HG02763 (cell line): ENCODE measurements at regions not wholly inside any gene's neighbourhood (a gene's known extent, or its start where the extent isn't known, plus 50 kb on each side); places are given as distances from the start of the nearest gene placed in this dataset.
"Not testable (repeated sequence)": the region's sequence is repeated elsewhere in the genome, so short reads cannot be mapped to it uniquely, and the experiment has no call there.

Source experiments
- ATAC-seq: cut with Tn5 transposase; IDR thresholded peaks from one replicate; pipeline ENCODE4 v1.9.1; 2021; ENCODE audit warnings: mild to moderate bottlenecking, moderate library complexity; ENCODE audit not compliant: unreplicated experiment

DNA sequence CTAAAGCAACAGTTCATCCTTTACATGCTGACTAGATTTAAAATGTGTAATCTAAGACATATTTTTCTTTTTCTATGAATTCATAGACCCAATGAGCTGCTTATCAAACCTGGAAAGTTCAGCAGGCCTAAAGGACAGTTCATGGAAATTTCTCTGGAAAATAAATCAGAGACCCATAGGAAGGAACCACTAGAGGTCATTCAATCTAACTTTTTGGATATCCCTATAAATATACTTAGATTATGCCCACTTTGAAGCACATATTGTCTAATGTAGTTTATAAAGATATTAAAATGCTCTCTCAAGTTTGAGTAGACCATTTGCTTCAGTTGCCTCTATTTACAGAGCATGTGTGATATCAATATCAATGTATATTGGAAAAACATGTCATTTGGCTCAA lies 473.0 kb downstream of the FAT4 start:
- ATAC-seq: no peak

DNA sequence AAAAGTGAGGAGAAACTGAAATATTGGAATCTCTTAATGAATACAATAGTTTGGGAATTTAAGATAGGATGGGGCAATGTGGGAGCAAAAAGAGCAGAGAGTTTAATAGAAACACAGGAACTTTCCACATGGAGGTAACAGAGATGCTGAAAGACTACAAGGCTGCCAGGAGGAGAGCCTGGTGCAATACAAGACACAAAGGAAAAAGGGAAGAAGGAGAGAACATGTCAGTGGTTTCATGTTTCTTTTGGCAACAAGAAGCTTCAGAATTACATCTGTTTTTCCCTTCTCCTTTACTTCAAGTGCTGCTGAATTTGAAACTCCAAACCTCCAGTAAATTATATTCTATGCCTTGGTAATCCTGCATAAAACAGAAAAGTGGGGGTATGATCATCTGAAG lies 474.3 kb downstream of the FAT4 start:
- no peak for ATAC-seq

DNA sequence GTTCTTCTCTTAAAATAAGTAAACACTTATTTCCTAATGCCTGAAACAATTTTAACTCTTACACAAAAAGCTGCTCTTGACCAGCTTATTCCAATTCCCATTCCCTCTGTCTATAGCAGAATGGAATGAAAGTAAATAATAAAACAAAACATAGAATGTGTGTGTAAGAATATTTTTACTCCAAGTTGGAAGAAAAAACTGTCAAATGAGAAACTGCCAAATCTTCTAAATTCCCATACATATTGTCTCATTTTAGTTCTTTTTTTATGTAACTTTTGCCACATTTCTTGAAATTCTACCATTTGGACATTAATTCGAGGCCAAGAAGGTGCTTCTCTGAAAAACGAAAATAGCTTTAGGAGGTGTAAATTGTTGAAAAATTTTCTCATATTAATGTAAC lies 477.1 kb downstream of the FAT4 start:
- no peak for ATAC-seq

DNA sequence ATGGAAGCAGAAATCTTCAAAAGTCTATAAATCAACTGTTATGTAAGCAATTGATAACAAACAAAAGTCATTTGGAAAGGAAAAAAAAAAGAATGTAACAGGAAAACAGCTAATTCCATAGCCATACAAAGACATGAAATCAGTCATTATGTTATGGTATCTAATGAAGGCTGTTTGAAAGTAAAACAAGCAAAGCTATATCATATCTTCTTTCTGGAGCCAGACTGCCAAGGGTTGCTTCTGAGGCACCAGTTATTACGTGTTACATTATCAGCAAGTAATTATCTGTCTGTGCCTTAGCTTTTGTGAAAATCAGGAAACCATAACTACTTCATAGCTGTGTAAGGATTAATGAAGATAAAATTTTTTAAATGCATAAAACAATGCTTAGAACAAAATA lies 480.2 kb downstream of the FAT4 start:
- no peak for ATAC-seq

DNA sequence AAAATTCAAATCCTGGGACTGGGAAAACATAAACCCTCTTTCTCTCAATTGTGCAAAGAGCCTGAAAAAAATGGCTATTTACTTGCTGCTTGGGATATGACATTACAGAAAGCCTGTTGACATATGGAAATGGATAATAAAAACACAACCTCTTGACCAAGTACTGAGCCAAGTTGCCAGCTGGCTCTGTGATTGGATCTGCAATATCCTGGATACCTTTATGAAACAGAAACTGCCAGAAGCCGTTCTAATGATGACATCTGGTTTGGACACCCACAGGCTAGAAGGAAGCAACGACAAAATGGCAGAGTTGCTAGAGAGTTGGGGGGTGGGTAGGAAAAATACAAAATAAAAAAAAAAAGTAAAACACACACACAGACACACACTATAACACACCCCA lies 481.4 kb downstream of the FAT4 start:
- no peak for ATAC-seq

DNA sequence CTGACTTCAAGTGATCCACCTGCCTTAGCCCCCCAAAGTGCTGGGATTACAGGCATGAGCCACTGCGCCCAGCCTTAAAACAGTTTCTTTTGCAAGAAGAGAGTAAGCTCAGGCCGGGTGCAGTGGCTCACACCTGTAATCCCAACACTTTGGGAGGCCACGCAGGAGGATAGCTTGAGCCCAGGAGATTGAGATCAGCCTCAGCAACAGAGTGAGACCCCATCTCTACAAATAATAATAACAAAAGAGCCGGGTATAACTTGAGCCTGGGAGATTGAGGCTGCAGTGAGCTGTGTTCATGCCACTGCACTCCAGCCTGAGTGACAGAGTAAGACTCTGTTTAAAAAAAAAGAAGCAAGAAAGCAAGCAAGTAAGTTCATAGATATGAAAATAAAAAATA lies 482.9 kb downstream of the FAT4 start:
- ATAC-seq: not testable (repeated sequence)

DNA sequence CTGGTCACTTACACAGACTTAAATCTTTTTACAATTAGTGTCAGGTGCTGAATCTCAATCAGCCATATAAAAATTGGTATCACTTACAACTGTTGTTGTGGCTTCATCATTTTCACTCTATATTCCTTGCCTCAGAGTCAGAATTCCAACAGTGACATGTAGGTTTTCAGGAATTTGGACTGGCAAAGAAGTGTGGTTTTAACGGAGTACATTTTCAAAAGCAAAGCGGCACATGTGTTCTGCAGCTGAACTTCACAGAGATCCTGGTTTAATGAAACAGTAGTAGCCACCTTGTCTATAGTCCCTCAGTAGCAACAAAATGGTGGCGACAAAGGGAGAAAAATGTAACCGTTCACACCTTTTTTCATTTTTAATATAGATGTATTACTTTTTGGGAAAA lies 486.6 kb downstream of the FAT4 start:
- ATAC-seq: no peak

DNA sequence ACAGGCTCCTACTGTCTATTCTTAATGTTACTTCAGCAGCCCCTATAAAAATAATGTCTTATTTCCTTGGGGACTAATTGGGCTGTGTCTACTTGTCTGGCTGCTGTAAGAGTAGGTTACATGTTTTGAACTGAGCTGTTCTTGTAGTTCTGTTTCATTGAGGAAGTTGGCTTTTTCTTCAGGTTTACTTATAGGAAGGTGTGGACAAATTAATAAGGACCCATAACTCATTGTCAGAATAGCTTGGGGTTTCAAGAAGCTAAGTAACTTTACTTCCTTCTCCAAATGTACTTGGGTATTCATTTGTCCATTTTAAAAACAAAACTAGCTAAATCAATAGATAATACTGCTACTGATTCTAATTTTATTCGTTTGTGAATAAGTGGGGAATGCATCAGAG lies 487.2 kb downstream of the FAT4 start:
- no peak for ATAC-seq

DNA sequence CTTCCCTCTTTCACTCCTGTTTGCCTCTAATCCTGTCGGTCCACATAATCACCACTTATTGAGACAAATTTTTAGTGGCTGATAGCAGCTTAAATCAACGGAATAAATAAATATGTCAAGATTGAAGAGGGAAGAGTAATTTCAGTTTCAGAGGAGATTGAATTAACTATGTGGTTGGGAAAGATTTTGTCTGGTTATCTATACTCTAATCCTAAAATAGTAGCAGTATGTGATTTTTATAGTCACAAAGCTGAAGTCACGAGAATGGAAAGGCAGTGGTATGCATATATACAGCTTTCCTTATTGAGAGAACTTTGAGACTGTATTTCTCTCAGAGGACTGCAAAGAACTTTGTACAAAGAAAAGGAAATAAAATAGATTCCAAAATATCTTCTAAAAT lies 493.3 kb downstream of the FAT4 start:
- ATAC-seq: no peak

DNA sequence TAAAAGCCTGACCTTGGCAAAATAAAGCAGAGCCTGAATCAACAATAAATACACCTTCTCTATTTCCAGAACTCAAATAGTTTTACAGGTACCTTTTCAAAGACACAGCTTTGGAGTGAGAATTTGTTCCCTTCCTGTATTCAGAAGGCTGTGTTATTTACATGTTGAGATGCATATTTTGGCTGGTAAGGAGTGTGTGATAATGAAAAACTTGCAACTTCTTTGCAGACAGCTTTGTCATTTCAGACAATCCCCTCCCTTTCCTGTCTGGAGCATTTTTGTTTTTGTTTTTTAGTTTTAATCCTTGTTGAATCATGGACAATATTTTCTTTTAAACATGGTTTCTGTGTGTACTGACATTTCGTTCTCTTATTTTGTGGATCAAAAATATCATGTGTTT lies 493.8 kb downstream of the FAT4 start:
- ATAC-seq: no peak

DNA sequence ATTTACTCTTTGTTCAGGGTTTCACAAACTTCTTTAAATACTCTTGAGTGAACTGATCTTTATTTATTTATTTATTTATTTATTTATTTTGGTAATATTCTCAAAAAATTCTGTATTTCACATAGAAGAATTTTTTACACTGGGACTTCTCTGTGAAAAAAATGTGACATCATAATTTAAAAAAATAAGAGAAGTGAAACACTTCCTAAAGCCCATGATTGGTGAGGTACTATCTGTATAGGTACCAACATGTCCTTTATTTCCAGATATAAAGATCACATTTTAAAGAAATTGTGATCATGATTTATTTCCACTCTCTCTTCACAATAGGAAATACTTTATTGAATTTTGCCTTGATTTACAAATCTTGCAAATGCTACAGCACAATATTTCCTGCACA lies 497.1 kb downstream of the FAT4 start:
- no peak for ATAC-seq

DNA sequence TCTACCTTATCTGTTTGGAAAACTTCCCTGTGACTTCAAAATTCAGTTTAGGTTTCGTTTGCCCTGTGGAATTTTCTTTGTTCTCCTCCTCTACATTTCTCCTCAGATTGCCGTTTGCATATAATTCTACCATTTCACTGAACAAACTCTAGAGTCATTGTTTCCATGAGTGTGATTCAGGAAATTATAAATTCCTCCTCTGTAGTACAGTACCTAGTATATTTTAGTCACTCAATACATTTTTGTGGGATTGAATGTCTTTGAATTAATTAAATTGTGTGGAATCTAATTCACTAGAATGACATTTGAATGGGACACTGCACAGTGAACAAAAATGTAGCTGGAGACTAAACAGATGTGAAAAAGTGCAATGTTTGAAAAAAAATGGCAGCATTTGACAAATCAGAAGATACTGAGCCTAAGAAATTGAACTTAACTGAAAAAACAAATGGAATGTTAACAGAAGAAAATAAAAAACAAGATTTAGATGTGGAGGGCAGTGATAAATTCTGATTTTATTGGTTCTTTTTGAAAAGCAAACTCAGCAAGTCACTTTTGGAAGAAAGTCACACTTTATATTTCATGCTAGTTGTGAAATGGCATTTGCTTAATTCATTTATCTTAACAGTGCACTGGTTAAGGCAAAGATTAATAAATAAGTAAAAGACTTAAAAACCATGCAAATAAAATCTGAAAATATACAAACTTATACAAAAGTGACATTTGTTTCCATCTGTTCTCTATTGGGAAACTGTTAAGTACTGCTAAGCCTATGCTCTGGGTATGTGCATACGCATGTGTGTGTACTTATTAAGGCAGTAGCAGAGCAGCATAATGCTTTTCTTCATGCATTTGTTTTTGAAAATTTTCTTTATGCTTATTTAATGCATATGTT lies 512.3 kb downstream of the FAT4 start:
- ATAC-seq: no peak

DNA sequence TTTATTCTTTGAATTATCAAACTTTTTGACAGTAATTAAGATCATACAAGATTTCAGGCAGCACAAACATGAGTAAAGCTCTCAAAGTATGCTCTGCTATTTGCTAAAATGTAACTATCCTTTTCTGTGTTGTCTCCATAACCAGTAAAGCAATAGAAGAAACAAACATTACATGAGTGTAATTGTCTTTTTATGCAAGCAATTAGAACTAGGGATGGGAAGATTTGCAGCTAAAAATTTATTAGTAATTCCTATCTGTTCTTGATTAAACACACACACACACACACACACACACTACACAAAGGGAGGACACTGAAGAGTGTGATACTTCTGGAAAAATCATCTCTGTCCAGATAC lies 512.9 kb downstream of the FAT4 start:
- ATAC-seq: no peak

DNA sequence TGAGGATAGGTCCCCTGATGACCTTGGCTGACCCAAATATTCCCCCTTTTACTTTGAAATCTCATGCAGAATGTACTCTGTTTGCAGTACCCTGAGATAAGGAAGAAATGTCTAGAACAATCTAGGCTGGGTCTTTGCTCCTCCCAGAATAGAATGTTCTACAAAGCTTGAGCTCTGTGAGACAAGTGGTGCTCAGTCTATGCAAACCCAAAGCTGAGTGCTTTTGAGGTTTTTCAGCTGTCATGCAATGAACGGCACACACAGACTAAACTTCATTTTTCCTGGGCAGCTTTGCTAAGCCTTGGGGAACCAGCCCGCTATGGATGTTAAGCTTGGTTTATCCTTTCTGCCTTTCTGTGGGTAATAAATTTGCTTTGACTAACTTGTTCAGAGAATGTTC lies 513.6 kb downstream of the FAT4 start:
- no peak for ATAC-seq

DNA sequence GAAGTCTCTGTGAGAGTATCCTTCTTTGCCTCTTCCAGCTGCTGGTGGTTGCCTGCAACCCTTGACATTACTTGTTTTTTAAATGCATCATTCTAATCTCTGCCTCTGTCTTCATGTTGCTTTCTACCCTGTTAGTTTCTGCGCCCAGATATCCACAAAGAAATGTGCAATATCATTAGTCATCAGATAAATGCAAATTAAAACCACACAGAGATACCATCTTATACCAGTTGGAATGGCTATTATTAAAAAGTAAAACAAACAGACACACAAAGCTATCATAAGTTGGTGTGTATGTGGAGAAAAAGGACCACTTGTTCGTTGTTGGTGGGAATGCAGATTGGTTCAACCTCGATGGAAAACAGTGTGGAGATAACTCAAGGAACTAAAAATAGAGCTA lies 517.4 kb downstream of the FAT4 start:
- ATAC-seq: no peak

DNA sequence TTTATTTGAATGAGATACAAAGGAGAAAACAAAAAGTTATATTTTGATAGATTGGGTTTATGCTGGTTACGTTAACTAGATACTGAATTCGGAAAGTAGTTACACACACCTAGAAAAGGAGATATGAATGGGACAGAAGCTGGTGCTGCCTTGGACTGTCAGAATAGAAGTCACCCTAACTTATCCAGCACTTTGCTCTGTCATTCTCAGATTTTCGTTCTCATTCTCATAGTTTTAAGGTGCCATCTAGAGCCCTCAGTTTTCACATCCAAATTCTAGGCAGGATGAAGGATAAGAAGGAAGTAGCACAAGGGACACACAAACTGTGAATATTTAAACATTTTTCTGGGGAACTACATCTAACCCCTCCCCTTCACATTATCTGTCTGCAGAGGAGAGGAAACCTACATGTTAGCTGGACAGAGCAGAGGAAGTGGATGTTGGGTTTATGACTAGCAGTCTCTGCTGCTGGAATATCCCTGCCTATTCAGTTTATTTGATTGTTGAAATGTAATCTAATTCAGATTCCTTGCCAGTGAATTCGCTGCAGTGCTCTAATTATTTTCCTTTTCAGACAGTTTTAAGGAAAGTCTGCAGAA lies 521.9 kb downstream of the FAT4 start:
- no peak for ATAC-seq

DNA sequence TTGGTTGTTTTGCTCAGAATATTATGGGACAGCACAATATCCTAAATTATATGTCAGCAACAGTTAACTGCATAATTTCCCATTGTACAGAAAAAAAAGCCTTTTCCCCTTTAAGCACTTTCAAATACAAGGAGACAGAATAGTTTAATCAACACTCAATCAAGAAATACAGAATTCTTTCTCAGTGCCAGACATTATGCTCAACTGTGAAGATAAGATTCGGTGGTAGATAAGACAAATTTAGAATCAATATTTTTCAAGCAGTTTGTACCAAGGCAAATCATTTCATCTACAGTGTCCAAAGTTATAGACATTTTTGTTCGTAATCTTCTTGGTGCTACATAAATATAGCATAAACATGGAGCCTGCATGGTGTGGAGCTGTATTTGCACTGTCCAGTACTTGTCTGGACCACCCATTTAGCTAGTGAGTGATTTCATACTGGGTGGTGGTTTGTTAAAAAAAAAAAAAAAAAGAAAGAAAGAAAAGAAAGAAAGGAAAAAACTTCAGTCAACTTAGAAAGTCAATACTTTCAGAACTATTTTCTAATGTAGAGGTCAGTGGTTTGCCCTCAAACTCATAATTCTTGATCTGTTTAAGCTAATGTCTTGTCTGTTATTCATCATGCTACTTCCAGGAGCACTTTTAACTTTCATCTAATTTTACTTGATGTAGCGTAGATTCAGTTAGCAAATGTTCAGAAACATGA lies 522.9 kb downstream of the FAT4 start:
- ATAC-seq: no peak

DNA sequence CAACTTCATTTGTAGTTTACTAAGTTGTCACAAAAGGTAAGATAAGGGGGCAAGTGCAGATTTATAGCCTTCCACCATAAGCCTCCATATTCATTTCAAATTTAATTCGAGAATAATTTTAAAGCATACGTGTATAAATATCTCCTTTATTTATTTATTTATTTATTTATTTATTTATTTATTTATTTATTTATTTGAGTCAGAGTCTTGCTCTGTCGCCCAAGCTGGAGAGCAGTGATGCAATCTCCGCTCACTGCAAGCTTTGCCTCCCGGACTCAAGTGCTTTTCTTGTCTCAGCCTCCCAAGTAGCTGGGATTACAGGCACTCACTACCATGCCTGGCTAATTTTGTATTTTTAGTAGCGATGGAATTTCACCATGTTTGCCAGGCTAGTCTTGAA lies 523.4 kb downstream of the FAT4 start:
- no peak for ATAC-seq

DNA sequence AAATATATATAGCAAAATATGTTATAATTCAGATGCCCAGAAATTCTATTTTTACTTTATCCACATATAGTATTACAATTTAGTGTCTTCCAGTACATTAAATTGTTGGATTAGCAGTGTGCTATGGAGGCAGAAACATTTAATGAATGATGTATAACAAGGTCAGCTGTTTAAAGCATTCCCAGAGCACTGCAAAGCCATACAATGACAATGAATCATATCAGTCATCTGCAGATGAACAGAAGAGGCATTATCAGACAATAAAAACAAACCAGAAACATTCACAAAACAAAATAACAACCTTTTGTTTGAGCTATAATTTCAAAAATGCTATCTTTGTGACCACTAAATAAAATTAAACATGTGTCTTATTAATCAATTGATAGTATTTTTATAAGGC lies 524.2 kb downstream of the FAT4 start:
- ATAC-seq: no peak

DNA sequence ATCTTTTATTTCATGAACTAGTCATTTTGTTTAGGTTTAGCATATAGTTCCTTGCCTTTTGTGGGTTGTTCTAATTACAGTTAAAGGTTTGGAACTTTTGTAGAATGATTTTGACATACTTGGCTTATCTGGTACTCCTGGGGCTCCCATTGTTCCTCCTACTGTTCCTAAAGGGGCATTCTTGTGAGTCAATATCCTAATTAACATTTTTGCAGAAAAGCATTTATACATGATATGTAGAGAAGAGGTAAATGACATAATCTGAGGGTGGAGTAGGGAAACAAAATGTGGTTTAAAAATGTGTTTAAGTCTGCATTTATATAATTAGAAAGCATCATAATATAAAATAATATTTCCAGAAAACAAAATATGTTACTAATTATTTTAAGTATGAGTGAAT lies 529.2 kb downstream of the FAT4 start:
- ATAC-seq: no peak

DNA sequence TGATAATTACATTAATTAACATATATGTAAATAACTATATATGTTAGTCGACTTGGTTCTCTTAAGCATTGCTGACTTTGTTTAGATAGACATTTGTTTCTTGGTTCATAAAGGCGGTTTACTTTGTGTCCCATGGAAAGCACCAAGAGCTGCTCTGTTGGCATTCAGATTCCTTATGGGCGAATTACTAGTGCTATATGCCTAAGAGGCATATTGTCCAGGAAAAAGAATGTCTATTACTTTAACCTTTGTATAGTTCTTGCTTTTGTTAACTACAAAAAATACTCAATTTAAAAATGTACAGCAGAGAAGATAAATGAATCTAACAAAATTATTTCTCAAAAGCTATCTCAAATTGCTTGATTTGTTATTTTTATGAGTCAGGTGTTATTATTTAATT lies 532.8 kb downstream of the FAT4 start:
- ATAC-seq: no peak

DNA sequence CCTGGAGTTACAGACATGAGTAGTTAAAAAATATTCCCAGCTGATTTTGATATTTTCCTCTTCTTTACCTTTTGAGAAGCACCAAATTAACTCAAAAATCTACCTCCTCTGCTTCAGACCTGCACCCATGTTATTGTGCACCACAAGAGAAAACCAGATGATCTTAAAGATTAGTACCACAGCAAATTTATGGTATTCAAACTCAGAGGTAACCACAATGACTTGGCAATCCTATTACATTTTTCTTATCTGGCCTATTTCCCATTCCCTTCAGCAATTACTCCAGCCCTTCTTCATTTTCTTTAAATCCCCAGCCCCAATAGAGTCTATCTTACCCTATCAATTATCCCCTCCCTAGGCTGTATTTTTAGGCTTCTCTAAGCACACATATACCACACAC lies 535.1 kb downstream of the FAT4 start:
- no peak for ATAC-seq
